Peyer's patch (tissue), 4 donors: ENCODE measurements at regions not wholly inside any gene's neighbourhood (a gene's known extent, or its start where the extent isn't known, plus 50 kb on each side); places are given as distances from the start of the nearest gene placed in this dataset.

ENCODE experiments used
- DNase-seq, 3 donors: peaks; one replicate each; pipeline ENCODE4 v3.0.0-alpha.2; 2017 to 2019
- H3K27ac ChIP-seq, 4 donors: fragments of 200-600 bp; sonication (generic); one replicate each; pipeline ENCODE4 v1.5.1; 2016 to 2019
- H3K27me3 ChIP-seq, 2 donors: fragments of 200-600 bp; sonication (generic); one replicate each; pipeline ENCODE4 v1.5.1; 2019
- H3K36me3 ChIP-seq, 3 donors: fragments of 200-600 bp; sonication (generic); one replicate each; pipeline ENCODE4 v1.5.1; 2016 to 2019
- H3K4me1 ChIP-seq, 4 donors: fragments of 200-600 bp; sonication (generic); one replicate each; pipeline ENCODE4 v1.5.1; 2016 to 2019
- H3K4me3 ChIP-seq, 4 donors: fragments of 200-600 bp; sonication (generic); 1 replicate in 3 of 4; 2 replicates in 1 of 4; pipeline ENCODE4 v1.5.1; 2016 to 2019; ENCODE audit warnings: mild to moderate bottlenecking in 1 of 4
- H3K9me3 ChIP-seq, 4 donors: fragments of 200-600 bp; sonication (generic); one replicate each; pipeline ENCODE4 v1.5.1; 2016 to 2019; ENCODE audit warnings: mild to moderate bottlenecking in 1 of 4
- POLR2A ChIP-seq, 2 donors: fragments of 450-650 bp; IDR thresholded peaks; one replicate each; pipeline ENCODE4 v1.5.1; 2017; ENCODE audit warnings: antibody characterized with exemption in 2 of 2, mild to moderate bottlenecking in 2 of 2, moderate library complexity in 2 of 2
- TF ChIP-seq, protein P1 (sequence below), 6 experiments: fragments of 450-650 bp in 4 of 6; fragments of 200-600 bp in 2 of 6; sonication (generic) in 1 of 6; IDR thresholded peaks; one replicate each; pipeline ENCODE4 v1.5.1; 2017 to 2019; ENCODE audit warnings: antibody characterized with exemption in 6 of 6, mild to moderate bottlenecking in 3 of 6, moderate library complexity in 1 of 6

DNA sequence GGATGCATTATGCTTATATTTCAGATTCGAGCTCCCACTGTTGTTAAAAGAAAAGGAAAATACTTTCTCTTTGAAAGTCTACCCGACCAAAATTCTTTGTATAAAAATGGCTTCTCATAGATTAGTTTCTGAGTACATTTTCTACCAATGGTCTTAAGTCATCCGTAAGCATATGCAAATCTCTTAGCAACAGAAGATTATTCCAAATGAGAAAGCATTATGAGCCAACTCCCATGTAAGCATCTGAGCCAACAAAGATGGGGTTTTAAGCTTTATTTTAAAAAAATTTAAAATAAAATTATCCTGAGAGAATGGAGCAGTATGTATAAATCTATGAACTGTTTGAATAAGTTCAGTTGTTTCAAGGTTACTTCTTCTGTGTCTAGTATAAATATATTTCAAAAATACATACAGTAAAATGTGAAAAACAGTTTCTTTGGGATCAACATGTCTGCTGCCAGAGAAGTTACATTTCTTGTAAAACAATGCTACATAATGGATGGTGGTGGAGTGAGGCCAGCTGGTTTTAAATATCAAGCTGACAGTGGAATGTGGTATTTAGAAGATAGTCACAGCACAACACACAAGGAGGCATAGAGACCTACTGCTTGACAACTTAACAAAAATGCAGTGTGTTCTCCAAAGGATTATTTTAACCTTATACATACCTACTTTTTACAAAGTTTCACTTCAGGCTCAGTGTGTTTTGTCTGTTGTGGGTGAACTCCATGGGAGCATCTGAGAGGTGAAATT is 199.5 kb upstream of the DIPK2B start:
- Histone ChIP-seq H3K27me3 (no peaks in the 10 kb centered on the region), H3K36me3 (no peaks in the 10 kb centered on the region), H3K4me3 (no peak overlapping the region), H3K27ac (no peak overlapping the region), H3K9me3 (no peaks in the 10 kb centered on the region), H3K4me1 (no peaks in the 10 kb centered on the region)
- no peak for DNase-seq
- TF ChIP-seq, protein P1, sequence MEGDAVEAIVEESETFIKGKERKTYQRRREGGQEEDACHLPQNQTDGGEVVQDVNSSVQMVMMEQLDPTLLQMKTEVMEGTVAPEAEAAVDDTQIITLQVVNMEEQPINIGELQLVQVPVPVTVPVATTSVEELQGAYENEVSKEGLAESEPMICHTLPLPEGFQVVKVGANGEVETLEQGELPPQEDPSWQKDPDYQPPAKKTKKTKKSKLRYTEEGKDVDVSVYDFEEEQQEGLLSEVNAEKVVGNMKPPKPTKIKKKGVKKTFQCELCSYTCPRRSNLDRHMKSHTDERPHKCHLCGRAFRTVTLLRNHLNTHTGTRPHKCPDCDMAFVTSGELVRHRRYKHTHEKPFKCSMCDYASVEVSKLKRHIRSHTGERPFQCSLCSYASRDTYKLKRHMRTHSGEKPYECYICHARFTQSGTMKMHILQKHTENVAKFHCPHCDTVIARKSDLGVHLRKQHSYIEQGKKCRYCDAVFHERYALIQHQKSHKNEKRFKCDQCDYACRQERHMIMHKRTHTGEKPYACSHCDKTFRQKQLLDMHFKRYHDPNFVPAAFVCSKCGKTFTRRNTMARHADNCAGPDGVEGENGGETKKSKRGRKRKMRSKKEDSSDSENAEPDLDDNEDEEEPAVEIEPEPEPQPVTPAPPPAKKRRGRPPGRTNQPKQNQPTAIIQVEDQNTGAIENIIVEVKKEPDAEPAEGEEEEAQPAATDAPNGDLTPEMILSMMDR (IDR thresholded peaks at IDR 0.05) = no peak
- no peak for TF ChIP-seq POLR2A (IDR thresholded peaks at IDR 0.05)

DNA sequence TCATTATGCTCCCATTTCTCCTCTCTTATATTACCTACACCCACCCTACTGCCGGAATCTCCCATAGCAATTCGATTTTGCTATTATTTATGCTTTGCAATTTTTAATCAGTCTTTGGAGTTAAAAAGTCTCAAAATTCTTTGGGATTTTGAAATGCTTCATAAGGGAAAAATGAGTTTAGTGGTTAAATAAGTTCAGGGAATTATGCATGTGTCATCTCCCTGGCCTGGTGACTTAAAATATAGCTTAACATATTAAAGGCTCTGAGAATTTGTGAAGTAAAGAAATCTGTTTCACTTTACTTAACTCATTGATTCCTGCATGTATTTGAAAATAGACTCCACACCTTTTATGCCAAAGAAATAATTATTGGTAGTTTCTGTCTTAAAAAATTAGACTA is 185.1 kb upstream of the DIPK2B start:
- DNase-seq = no peak
- Histone ChIP-seq H3K4me3 (no peak overlapping the region), H3K27ac (no peak overlapping the region), H3K36me3 (no peaks in the 10 kb centered on the region), H3K9me3 (no peaks in the 10 kb centered on the region), H3K27me3 (no peaks in the 10 kb centered on the region), H3K4me1 (no peaks in the 10 kb centered on the region)
- TF ChIP-seq, protein P1 (IDR thresholded peaks at IDR 0.05) = no peak
- no peak for TF ChIP-seq POLR2A (IDR thresholded peaks at IDR 0.05)

DNA sequence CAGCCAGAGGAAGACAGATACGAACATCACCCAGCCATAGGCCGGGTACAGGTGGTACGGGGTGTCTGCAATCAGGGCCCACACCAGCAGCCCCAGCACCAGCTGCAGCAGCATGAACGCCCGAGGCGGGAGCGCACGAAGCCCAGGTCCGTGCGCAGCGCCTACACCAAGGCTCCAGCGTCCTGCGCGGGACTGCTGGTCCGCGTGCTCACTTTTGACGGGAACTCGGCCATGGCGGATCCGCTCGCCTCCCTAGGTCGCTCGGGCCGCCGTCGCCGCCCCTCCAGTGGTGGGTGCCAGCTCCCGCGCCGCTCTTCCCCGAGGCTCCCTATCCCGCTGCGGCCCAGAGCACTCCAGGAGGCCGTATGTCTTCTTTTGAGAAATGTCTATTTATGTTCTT is 181.2 kb upstream of the DIPK2B start:
- no peak for DNase-seq
- no peak overlapping the region for H3K4me3 ChIP-seq
- H3K27ac ChIP-seq = no peak overlapping the region
- no peaks in the 10 kb centered on the region for H3K36me3 ChIP-seq
- no peaks in the 10 kb centered on the region for H3K9me3 ChIP-seq
- H3K27me3 ChIP-seq = no peaks in the 10 kb centered on the region
- TF ChIP-seq, protein P1 (IDR thresholded peaks at IDR 0.05) = no peak
- no peak for TF ChIP-seq POLR2A (IDR thresholded peaks at IDR 0.05)
- no peaks in the 10 kb centered on the region for H3K4me1 ChIP-seq

DNA sequence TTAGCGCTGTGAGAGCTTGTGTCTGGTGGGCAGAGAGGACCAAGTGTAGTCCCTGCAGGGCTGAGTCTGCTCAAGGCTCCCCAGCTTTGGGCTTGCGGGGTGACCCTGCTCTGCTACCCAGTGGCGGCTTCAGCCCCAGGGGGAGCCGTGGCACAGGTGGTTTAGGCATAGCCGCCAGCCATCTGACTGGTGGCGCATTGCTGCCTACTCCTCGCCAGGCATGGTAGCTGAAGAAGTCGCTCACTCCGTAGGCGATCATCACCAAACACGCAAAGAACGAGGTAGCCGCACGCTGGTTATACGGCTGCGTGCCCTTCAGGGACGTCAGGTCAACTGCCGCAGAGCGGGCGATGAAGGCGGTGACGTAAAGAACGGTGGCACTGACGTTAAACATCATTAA is 180.7 kb upstream of the DIPK2B start:
- no peaks in the 10 kb centered on the region for H3K4me1 ChIP-seq
- TF ChIP-seq POLR2A (IDR thresholded peaks at IDR 0.05) = no peak
- TF ChIP-seq, protein P1 (IDR thresholded peaks at IDR 0.05) = no peak
- H3K27me3 ChIP-seq = no peaks in the 10 kb centered on the region
- no peaks in the 10 kb centered on the region for H3K9me3 ChIP-seq
- no peak overlapping the region for H3K27ac ChIP-seq
- no peak for DNase-seq
- no peaks in the 10 kb centered on the region for H3K36me3 ChIP-seq
- H3K4me3 ChIP-seq = no peak overlapping the region

DNA sequence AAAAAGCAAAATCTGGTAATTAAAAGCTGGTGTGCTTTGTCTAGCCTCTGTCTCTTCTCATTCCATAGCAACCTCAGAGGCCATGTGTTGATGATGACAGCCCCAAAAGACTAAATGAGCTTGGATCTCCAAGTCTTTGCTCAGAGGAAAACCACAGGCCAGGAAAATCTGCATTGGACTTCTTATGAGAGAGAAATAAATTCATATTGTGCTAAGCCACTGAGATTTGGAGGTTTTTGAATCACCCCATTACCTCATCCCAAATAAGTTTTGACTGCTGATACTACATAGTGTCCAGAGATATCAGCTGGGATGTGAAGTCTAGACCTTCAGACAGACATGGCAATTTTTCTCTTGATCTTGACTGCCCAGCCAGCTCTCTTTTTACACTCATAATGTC is 178.6 kb upstream of the DIPK2B start:
- Histone ChIP-seq H3K9me3 (no peaks in the 10 kb centered on the region), H3K27me3 (no peaks in the 10 kb centered on the region), H3K4me1 (no peaks in the 10 kb centered on the region), H3K27ac (no peak overlapping the region), H3K4me3 (no peak overlapping the region), H3K36me3 (no peaks in the 10 kb centered on the region)
- TF ChIP-seq, protein P1 (IDR thresholded peaks at IDR 0.05) = no peak
- no peak for TF ChIP-seq POLR2A (IDR thresholded peaks at IDR 0.05)
- no peak for DNase-seq

DNA sequence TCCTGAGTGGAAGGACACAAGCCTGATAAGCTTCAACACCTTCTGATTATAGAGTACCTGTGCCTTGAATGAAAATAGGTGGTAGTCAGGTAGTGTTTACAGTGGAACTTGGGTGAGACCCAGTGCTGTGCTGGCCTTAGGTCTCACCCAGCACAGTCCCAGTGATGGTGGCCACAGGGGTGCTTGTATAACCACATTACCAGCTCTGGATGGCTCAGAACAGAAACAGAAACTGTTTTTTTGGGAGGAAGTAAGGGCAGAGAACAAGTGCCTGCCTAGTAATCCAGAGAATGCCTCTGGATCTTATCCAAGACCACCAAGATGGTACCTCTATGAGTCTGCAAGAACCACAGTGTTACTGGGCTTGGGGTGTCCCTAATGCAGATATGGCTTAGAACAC is 171.5 kb upstream of the DIPK2B start:
- Histone ChIP-seq H3K27ac (no peak overlapping the region), H3K36me3 (no peaks in the 10 kb centered on the region), H3K4me3 (no peak overlapping the region), H3K27me3 (no peaks in the 10 kb centered on the region), H3K9me3 (no peaks in the 10 kb centered on the region), H3K4me1 (no peaks in the 10 kb centered on the region)
- no peak for DNase-seq
- TF ChIP-seq, protein P1 (IDR thresholded peaks at IDR 0.05) = no peak
- no peak for TF ChIP-seq POLR2A (IDR thresholded peaks at IDR 0.05)
